Epidermal melanocyte (primary cell): ENCODE measurements at regions not wholly inside any gene's neighbourhood (a gene's known extent, or its start where the extent isn't known, plus 50 kb on each side); places are given as distances from the start of the nearest gene placed in this dataset.
"Not testable (repeated sequence)": the region's sequence is repeated elsewhere in the genome, so short reads cannot be mapped to it uniquely, and the experiment has no call there.

Experiments
- DNase-seq: peaks from one replicate; pipeline ENCODE4 v3.0.0; 2011; ENCODE audit warnings: low spot score; ENCODE audit not compliant: insufficient read length

DNA sequence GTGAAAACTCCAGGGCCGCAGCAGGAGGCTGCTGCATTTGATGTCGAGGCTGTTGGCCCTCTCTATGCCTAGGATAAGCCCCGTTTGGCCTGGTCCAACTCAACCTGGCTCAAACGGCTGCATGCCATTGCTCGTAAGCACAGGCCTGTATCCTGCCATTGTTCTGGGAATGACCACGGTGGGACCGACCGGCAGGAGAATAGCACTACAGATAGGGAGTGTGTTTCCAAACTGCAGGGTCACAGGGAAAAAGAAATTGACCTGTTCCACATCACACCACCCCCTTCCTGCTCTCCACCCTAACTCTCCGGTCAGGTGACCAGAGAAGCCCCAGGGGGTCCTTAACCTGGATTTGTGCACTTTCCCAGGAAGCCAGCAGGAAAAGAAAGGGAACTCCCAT, 278.7 kb upstream of the KLF4 start:
- no peak for DNase-seq

DNA sequence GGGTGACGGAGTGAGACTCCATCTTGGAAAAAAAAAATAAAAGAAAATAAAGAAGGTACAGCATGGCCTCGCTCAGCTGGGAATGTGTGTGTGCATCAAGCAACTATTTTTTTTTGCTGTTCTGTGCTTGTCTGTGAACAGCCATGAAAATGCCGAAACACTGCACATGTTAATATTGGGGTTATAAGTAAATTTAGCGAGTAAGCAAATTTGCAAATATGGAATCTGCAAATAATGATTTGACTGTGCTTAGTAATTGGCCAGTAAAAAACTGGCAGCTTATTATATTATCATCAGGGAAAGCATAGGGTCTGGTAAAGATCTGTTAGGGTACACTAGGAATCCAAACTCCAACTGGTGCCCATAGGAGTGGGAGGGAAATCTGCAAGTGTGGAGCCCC, 278.1 kb upstream of the KLF4 start:
- no peak for DNase-seq

DNA sequence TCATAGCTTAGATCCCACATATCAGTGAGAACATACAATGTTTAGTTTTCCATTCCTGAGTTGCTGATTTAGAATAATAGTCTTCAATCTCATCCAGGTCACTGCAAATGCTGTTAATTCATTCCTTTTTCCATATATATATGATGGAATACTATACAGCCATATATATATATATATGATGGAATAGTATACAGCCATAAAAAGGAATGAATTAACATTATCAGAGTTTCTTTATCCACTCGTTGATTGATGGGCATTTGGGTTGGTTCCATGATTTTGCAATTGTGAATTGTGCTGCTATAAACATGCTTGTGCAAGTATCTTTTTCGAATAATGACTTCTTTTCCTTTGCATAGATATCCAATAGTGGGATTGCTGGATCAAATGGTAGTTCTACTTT, 273.9 kb upstream of the KLF4 start:
- not testable (repeated sequence) for DNase-seq

DNA sequence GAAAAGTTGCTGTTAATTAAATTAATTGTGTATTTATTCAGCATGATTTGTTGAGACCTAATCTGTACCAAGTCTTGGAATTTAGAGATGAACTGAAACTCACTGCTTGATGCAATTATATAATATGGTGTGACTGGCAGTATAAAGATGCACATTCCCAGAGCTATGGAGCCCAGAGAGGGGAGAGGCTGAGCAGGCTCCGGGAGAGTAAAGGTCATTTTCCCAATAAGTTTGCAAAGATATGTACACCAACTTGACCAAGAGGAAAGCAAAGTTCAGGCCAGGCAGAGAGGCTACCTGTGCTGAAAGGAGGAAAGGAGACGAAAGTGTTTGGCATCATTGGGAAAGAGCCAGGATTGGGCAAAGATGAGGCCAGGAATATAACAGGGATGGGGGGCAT, 271.7 kb upstream of the KLF4 start:
- no peak for DNase-seq

DNA sequence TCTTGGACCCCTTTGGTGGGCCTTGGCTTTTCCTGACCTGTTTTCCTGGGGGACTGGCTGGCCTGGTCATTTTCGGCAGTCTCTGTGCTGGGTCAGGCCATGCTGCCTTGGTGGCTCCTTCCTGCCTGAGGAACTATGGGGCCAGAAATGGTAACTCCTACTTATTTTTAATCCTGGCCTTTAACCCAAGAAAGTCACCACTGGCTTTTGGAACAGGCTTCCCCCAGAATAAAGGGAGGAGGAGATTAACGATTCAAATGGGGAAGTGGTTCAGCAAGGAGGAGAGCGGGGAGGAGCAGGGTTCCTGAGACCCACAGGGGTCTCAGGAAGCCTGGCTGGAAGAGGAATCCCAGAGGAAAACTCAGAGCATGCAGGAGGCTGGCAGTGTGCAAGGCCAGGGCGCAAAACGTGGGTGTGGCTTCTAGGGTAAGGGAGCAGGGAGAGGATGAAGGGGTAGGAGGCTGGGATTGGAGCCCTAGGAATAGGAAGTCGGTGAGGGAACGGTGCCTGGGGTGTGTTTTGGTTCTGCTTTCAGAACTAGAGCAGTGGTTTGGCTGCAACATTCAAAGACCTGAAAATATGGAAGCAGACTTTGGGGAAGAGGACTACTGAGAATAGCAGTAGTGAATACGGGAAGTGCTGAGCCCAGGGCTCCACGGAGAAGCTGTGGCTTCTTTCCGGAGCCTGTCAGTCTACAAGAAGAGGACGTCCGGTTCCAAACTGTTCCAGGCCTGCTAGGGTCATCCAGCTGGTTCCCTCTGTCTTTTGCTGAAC, 271.1 kb upstream of the KLF4 start:
- no peak for DNase-seq

DNA sequence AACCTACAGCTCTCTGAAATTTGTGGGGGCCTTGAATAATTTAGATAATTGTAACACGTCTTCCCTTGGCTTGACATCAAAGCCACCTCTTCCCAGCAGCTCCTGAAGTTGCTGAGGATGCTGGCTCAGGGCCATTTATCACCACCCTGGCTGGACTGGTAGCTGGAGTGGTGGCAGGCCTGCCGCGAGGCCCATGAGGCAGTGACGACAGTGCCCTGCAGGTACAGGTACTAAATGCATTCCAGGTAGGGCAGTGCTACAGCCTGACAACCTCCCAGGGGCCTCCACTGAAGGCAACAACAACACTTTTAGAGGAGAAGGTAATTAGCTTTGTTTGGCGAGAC, 270.2 kb upstream of the KLF4 start:
- DNase-seq = no peak

DNA sequence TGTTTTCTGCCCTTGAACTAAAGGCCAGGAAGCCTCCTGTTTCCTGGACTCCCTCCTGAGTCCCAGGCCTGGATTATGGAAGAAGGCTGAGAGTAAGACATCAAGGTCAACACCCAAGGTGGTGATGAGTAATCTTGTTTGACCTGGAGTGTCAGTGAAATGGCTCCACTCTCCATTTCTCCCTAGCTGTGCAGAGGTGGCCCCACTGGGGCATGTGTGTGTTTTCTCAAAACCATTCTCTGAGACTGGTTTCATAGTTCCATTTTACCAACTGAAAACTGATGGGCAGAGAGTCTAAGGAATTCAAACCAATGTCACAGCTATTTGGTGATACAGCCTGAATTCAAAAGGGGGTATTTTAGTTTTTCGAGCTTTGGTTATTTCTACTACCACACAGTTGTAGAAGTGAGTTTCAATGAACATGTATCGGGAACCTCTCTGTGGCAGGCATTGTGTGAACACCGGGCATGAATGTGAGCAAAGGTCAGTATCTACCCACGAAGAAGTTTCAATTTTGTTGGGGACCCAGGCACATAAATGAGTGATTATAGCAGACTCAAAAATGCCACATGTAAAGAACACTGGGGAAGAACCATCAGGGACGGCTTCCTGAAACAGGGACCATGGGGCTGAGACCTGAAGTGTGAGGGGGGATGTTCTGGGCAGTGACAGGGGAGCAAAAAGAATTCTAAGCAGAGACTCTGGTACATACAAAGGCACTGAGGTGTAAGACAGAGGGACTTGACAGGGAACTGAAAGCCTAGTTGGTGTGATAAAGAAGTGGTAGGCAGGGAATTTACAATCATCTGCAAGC, 269.6 kb upstream of the KLF4 start:
- no peak for DNase-seq

DNA sequence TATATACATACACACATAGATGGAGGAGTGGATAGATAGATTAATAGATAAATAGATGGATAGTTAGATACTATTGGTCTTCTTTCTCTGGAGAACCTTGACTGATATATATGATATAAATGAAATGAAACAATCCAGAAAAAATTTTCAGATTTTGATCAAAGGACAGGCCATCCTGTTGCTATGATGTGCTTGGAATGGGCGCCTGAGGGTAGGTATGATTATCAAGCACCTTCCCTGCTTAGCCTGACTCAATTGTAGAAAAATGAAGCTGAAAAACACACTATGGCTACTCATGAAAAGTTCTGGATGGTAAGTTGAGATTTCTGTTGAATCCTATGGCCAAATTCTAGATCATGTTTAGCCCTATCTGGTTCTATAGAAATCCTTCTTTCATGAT, 266.5 kb upstream of the KLF4 start:
- DNase-seq = no peak

DNA sequence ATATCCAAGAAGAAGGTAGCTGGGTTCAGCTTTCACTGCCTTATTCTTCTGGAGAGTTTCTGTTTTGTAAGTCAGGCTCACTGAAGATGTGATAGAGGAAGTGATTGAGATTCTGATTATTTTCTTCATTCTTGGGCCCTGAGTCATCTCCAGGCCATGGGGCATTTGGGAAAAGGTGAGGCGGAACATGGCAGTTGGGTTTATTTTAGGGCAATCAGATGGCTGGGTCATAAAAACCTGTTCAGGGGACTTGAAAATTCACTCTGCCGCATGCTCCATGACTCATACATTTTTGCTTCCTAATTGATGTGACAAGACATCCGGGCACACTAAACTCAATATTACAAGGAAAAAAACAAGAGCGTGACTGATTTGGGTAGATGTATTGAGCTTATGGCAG, 265.7 kb upstream of the KLF4 start:
- DNase-seq = no peak

DNA sequence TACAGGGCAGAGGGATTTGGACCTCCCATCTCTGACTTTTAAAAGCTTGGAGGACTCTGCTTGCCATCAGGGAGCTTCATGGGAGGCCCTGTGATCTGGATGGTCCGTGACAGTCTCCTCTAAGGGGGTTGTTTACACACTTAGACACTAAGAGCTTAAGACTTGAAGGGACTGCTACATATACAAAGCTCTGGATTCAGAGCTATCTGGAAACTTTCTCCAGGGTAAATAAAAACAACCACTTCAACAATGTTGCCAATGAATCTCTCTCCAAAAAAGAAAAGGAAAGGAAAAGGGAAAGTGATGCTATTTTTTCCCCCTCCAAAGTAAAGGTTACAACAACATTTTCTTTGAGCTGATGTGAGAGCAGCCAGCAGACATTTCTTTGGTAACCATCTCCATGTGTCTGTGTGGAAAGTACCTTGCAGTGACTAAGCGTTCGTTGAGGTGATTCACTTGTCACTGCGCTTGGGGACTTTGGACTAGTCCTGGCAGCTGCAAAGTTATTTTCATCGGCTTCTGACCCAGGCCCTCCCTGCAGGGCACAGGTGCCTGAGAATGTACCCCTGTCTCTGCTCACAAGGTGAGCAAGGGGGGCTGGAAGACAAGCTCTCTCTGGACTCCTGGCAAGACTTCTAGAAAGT, 262.1 kb upstream of the KLF4 start:
- DNase-seq = no peak

DNA sequence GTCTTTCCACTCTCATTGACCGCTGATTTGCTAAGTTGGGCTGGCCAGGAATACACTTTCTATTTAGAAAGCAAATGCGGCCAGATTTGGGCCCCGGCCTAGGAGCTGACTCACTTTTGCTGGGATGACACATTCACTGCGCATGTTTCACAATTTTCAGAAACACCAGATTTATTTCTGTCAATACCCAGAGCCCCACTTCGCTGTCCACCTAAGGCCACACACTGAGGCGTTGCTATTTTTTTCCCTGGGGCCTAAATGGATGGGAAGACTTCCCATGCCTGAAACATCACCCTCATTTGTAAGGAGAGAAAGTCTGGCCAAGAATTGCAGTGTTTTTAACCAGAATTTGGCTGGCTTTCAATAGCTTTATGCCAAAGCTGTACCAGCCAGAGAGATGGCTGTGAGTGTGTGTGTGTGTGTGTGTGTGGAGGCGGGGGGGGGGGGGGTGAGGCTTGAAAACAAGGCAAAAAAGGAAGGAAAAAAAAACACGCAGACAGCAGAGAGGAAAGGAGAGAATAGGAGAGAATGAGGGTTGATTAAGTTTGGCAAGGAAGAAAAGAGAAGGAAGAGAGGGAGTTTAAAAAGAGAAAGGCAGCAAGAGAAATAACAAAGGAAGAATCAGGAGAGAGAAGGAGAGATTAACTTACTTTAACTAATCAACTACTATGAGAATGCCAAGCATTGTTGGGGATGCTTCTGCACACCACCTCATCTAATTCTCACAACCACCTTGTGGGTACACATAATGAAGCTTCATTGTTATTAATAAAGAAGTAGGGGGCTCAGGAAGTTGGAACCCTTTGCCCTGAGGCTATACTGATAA, 261.4 kb upstream of the KLF4 start:
- peak; percentile 67 for DNase-seq

DNA sequence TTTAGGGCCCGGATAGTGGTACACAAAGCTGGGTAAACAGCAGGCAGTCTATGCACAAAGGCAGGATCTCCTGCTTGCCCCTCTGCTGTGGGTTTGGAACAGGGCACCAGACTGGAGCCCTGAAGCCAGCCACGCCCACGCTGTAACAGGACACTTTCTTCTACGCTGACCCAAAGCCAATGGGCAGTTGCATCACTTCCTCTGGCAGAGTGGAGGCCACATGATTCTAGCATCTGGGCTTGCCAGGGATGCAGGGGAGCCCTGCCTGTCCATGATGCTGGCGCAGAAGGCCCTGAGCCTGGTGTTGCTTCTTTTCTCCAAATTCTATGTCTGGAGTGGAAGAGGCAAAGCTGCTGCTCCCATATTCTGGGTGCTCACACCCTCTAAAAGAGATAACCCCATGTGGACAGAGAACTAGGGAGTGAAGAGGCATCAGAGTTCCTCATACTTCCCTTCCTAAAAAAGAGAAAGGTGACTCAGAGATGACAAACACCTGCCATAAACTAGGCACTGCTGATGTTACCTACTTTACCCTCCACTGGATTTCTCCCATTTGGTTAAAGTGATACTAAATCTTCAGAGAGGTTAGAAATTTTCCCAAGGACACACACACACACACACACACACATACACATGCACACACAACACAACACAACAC, 260.3 kb upstream of the KLF4 start:
- DNase-seq = peak; percentile 59

DNA sequence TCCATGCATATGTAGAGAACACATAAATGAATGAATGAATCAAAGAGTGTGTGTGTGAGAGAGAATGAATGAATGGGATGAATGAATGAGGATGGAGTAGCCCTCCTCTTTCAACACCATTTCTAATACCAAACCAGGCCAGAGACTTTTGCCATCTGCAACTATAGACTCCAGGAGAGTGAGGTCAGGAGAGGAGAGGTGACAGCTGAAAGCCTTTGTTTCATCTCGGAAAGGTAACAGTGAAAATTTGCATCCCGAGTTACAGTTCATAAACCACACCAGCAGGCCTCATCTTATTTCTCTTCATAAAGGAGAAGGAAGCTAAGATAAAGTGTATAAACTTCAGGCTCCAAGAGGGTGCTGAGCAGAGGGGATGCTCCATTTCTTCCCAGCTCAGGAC, 255.3 kb upstream of the KLF4 start:
- no peak for DNase-seq

DNA sequence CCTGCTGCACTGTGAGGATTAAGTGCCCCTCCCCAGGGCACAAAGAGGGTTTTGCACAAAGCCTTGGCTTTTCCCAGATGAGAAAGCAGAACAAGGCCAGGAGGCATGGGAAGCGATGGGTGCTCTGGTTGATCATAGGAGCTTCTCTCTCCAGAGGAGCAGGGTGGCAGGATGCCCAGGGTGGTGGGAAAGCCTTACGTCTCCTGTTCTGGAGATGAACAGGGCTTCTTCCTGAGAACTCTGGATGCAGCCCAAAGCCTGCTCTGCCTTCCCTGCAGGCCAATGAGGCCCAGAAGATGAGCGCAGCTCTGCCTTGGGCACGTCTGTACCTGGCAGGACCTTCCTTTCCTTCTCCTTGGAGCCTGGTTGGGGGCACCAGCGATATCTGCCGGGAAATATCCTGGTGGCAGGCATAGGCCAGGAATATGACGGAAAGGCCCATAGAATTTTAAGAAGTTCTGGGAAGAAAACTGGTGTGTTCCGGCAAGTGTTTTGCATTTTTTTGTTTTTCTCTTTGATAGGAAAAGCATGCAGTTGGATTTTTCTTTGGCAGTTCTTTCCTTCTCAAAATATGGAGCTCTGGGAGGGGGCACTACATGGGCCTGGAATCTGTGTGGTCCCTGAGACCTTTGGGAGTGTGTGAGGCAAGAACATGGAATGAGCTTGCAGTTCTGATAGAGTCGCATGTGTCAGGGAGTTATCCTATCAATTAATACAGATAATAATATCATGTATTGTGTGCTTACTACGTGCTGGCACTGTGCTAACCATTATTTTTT, 253.2 kb upstream of the KLF4 start:
- DNase-seq = no peak

DNA sequence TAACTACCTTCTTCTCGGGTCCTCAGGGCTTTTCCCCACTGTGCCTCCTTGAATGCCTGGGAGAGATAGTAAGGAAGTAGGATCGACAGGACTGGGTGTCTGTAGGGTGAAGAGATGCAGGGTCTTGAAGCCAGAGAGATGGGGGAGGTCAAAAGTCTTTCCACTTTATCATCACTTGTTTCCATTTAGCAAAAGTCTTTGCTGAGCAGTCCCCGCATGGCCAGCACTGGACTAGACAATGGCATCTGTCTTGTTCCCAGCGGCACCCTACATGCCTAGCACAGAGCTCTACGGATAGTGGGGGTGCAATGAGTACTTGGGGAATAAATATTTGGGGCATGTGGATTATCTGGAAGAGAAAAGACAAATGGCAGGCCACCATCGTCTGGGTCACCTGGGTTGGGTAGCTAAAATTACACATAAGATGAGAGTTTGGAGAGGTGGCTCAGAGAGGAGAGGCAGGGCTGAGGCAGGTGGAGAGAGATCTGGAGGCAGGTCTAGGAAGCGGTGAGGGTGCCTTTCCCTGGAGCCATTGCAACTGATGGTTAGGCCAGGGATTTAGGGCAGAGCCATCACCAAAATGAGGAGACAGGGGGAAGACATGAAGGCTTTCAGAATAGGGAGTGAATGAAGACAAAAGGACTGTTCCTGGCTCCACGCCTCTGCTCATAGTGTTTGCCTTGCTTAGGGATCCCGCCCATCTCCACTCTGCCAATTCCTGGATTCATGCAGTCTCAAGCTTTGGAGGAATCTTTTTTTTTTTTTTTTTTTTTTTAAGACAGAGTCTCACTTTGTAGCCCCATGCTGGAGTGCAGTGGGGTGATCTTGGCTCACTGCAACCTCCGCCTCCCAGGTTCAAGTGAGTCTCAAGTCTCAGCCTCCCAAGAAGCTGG, 250.8 kb upstream of the KLF4 start:
- no peak for DNase-seq

DNA sequence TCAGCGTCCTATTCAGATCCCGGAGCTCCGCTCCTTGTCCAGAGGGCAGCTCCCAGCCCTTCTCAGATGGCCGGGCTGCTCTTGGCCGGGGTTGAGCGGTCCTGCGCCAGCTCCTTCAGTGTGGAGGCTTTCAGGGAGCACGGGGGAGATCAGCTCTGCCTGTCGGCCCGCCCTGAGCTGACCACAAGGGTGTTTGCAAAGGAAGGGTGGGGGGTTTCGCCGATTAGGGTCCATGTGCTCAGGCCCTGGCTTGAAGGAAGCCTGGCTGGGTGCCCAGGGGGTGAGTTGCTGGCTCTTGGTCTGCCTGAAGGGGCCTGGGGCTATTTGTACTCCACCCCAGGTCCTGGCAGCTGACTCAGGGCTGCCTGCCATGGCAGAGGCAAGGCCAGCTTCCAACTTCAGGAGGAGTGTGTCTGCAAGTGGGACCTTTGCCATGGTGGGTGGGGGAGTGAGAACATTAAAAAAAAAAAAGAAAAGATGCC, 250.1 kb upstream of the KLF4 start:
- no peak for DNase-seq

DNA sequence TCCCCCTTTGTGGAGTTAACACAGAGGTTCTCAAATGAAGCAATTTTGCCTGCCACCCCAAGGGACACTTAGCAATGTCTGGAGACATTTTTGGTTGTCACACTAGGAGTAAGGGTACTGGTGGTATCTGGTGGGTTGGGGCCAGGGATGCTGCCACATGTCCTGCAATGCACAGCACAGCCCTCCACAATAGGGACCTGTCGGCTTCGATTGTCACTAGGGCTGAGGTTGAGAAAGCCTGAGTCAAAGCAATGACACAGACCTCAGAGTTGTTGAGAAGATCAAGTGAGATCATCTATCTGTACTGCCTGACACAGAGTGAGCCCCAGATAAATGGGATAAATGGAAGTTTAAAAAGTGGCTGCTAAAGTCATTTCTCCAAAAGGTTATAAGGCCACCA, 249.2 kb upstream of the KLF4 start:
- no peak for DNase-seq

DNA sequence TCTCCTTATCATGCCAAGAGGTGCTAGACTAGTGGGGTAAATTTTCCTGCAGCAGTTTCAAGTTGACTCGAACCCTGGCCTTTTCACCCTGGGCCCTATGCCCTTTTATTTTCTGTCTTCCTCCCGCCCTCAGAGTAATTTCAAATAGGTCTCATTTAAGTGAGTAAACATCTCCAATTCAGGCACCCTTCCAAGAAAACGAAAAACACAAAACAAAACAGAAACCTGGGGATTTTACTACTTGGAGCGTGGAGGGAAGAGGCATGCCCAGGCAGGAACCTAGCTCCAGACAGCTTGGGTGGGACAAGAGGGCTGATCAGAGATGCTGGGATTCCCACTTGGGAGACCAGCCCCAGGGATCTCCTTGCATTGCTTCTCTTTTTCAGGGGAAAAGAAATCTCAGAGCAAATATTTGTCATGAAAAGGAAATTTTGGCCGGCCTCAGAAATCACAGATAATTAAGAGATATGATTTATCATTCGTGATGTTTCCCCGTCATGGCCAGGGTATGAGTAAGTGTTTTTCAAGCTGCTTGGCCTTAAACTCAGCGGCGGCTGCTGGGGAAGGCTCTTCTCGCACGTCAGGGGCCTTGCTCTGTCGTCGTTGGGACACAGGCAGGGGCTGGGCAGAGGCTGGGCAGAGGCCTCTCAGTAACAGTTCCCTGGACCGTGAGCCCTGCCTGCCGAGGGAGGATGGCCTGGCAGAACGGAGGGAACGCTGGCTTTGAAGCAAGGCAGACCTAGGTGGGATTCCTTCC, 248.6 kb upstream of the KLF4 start:
- no peak for DNase-seq

DNA sequence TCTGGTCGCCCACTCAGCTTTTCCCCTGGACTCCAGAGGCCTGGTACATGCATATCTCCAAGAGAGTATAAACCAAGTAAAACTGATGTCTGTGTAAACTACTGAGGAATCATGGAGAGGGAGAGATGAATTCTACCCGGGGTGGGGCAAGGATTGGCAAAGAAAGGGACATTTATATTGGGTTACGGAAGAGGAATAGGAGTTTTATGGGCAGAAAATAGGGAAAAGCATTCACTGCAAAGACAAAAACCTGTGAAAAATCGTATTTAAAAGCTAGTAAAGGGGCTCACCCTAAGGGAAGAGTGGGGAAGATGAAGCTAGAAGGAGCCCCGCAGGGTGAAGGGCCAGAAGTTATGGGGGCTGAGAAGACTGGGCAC, 248.0 kb upstream of the KLF4 start:
- no peak for DNase-seq
